ENCODE measurements at regions not wholly inside any gene's neighbourhood (a gene's known extent, or its start where the extent isn't known, plus 50 kb on each side); places are given as distances from the start of the nearest gene placed in this dataset.

- intact Hi-C loops (cut with DNase I; ENCODE audit: low total_unique reads), result no loop called here
- TF ChIP-seq POLR2AphosphoS5 (IDR thresholded peaks at IDR 0.05), result no peak
- no peak for TF ChIP-seq CTCF (IDR thresholded peaks at IDR 0.05)
- TF ChIP-seq POLR2A (IDR thresholded peaks at IDR 0.05), result no peak
- no peak for DNase-seq (ENCODE audit: low spot score in 2 of 2)
- Histone ChIP-seq H3K27ac (no peak overlapping the region), H3K4me1 (no peaks in the 10 kb centered on the region), H3K27me3 (no peaks in the 10 kb centered on the region), H3K4me3 (no peak overlapping the region), H3K9me3 (peaks cover 0 to 34% of the 10 kb centered on the region in 2 donors), H3K36me3 (no peaks in the 10 kb centered on the region)
These were observed 440.3 kb upstream of the TPK1 start for GRCh38 chr7:145276118-145276517.

- intact Hi-C loops (cut with DNase I; ENCODE audit: low total_unique reads), result no loop called here
- H3K27ac ChIP-seq, result no peak overlapping the region
- TF ChIP-seq POLR2AphosphoS5 (IDR thresholded peaks at IDR 0.05) (no peak), POLR2A (IDR thresholded peaks at IDR 0.05) (no peak), CTCF (IDR thresholded peaks at IDR 0.05) (no peak)
- no peak overlapping the region for H3K4me3 ChIP-seq
- no peak for DNase-seq (ENCODE audit: low spot score in 2 of 2)
- H3K27me3 ChIP-seq, result no peaks in the 10 kb centered on the region
- H3K9me3 ChIP-seq, result peaks cover 0 to 6% of the 10 kb centered on the region in 2 donors
- H3K36me3 ChIP-seq, result no peaks in the 10 kb centered on the region
- H3K4me1 ChIP-seq, result no peaks in the 10 kb centered on the region
These were observed 433.7 kb upstream of the TPK1 start for GRCh38 chr7:145269418-145270161.

GRCh38 chr7:145265180-145265579, 429.3 kb upstream of the TPK1 start:
- Histone ChIP-seq H3K9me3 (peaks cover 0 to 6% of the 10 kb centered on the region in 2 donors), H3K4me1 (no peaks in the 10 kb centered on the region), H3K36me3 (no peaks in the 10 kb centered on the region), H3K4me3 (no peak overlapping the region), H3K27me3 (no peaks in the 10 kb centered on the region), H3K27ac (no peak overlapping the region)
- no peak for TF ChIP-seq CTCF (IDR thresholded peaks at IDR 0.05)
- no peak for TF ChIP-seq POLR2A (IDR thresholded peaks at IDR 0.05)
- no peak for TF ChIP-seq POLR2AphosphoS5 (IDR thresholded peaks at IDR 0.05)
- intact Hi-C loops (cut with DNase I; ENCODE audit: low total_unique reads), result no loop called here
- DNase-seq (ENCODE audit: low spot score in 2 of 2), result no peak

- no peak for TF ChIP-seq POLR2A (IDR thresholded peaks at IDR 0.05)
- TF ChIP-seq CTCF (IDR thresholded peaks at IDR 0.05), result no peak
- no peak for TF ChIP-seq POLR2AphosphoS5 (IDR thresholded peaks at IDR 0.05)
- intact Hi-C loops (cut with DNase I; ENCODE audit: low total_unique reads), result no loop called here
- H3K9me3 ChIP-seq, result no peaks in the 10 kb centered on the region
- H3K4me1 ChIP-seq, result no peaks in the 10 kb centered on the region
- no peak overlapping the region for H3K27ac ChIP-seq
- no peaks in the 10 kb centered on the region for H3K36me3 ChIP-seq
- H3K4me3 ChIP-seq, result no peak overlapping the region
- no peak for DNase-seq (ENCODE audit: low spot score in 2 of 2)
- no peaks in the 10 kb centered on the region for H3K27me3 ChIP-seq
These were observed 428.0 kb upstream of the TPK1 start for GRCh38 chr7:145263886-145264285.

GRCh38 chr7:145252031-145252430, 416.2 kb upstream of the TPK1 start:
- DNase-seq (ENCODE audit: low spot score in 2 of 2), result no peak
- no peaks in the 10 kb centered on the region for H3K4me1 ChIP-seq
- H3K27me3 ChIP-seq, result no peaks in the 10 kb centered on the region
- H3K4me3 ChIP-seq, result no peak overlapping the region
- H3K9me3 ChIP-seq, result peaks cover 0 to 12% of the 10 kb centered on the region in 2 donors
- TF ChIP-seq POLR2A (IDR thresholded peaks at IDR 0.05), result no peak
- intact Hi-C loops (cut with DNase I; ENCODE audit: low total_unique reads), result no loop called here
- no peaks in the 10 kb centered on the region for H3K36me3 ChIP-seq
- H3K27ac ChIP-seq, result no peak overlapping the region

Measured in breast epithelium (tissue), 4 donors.